Sigmoid colon (tissue), 4 donors: ENCODE measurements at regions not wholly inside any gene's neighbourhood (a gene's known extent, or its start where the extent isn't known, plus 50 kb on each side); places are given as distances from the start of the nearest gene placed in this dataset.

Experiments
- EP300 ChIP-seq, 4 donors: sonication (generic); formaldehyde crosslinking; IDR thresholded peaks; one replicate each; pipeline ENCODE4 v1.6.1; 2017; ENCODE audit warnings: antibody characterized with exemption in 4 of 4
- POLR2A ChIP-seq, 2 donors: fragments of 450-650 bp; IDR thresholded peaks; one replicate each; pipeline ENCODE4 v1.6.1; 2016; ENCODE audit warnings: antibody characterized with exemption in 2 of 2, mild to moderate bottlenecking in 2 of 2, moderate library complexity in 2 of 2
- TF ChIP-seq, protein P1 (sequence below), 4 experiments: fragments of 450-650 bp in 3 of 4; fragments of 200-600 bp in 1 of 4; IDR thresholded peaks; one replicate each; pipeline ENCODE4 v1.5.1; 2016 to 2019; ENCODE audit warnings: antibody characterized with exemption in 4 of 4, mild to moderate bottlenecking in 3 of 4, moderate library complexity in 2 of 4

DNA sequence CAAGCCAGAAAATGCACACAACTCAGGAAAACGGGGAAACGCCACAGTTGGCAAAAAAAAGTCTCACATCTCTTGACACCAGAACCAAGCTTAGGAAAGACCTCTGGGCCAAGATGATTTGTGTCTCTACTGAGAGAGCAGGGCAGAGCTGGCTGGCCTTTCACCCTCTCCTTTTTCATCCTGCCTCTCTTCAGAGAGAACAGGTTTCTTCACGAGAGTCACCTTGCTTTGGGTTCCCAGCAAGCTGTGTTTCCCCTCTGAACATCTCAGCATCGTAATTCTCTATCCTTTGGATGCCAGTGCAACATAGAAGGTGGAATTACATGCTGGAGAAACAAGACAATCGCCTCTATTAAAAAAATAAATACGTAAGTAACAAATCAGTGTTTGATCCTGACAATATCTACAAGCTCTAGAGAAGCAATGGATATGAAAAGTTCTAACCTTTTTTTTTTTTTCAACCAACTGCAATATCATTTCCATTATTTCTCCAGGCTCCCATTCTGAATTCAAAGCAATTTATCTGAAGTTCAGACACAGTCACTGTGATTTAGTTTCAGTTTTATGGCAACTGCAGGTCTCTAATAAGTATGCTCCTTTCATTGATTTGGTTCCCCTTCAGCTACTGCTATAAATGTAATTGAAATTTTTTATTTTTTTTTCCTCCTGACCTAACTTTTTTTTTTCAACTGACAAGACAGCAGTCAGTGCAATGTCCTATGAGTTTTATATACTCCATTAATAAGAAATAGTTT, 708.6 kb downstream of the DTWD2 start:
- TF ChIP-seq EP300 (IDR thresholded peaks at IDR 0.05), result no peak
- TF ChIP-seq, protein P1, sequence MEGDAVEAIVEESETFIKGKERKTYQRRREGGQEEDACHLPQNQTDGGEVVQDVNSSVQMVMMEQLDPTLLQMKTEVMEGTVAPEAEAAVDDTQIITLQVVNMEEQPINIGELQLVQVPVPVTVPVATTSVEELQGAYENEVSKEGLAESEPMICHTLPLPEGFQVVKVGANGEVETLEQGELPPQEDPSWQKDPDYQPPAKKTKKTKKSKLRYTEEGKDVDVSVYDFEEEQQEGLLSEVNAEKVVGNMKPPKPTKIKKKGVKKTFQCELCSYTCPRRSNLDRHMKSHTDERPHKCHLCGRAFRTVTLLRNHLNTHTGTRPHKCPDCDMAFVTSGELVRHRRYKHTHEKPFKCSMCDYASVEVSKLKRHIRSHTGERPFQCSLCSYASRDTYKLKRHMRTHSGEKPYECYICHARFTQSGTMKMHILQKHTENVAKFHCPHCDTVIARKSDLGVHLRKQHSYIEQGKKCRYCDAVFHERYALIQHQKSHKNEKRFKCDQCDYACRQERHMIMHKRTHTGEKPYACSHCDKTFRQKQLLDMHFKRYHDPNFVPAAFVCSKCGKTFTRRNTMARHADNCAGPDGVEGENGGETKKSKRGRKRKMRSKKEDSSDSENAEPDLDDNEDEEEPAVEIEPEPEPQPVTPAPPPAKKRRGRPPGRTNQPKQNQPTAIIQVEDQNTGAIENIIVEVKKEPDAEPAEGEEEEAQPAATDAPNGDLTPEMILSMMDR (IDR thresholded peaks at IDR 0.05), result no peak
- TF ChIP-seq POLR2A (IDR thresholded peaks at IDR 0.05), result no peak
